ENCODE measurements at regions not wholly inside any gene's neighbourhood (a gene's known extent, or its start where the extent isn't known, plus 50 kb on each side); places are given as distances from the start of the nearest gene placed in this dataset.

DNA sequence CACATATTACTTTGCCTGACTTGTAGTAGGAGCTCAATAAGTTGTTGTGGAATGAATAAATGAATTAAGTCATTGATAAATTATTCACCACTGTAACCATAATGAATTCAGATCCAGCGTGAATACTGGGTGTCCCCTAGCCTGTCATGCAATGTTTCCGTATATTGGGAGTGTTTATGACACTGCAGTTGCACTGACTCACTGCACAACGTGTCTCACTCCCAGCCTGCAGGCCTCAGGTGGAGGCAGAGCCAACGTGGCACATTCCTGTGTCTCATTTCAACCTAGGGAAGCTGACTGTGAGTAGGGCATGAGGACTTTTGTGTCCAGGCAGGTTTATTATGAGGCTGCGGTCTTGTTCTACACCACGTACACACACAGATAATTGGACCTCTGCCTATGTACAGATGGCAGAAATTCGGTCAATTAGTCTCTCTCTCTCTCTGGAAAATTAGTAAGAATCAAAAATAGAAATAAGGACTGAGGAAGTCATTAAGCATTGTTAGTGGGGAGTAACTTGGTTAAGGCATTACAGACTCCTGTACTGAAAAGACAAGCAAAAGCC lies 299.1 kb upstream of the IGFBP3 start:
- ChIA-PET CTCF (interaction anchor here (1.0 kb wide), 1 partner anchor 11 kb away, joined by 3 read pairs; no protein-coding TSS in a partner anchor), POLR2A (no interaction called here), RAD21 (ENCODE audit: unreplicated experiment) (interaction anchor here (0.8 kb wide), 1 partner anchor 19 kb away, joined by 3 read pairs; no protein-coding TSS in a partner anchor), SMC1A (ENCODE audit: uncharacterized antibody, unreplicated experiment) (interaction anchor here (0.7 to 1.0 kb wide), 3 partner anchors 13 to 118 kb away, joined by 3 read pairs; no protein-coding TSS in a partner anchor)
- Histone ChIP-seq H3K9ac (ENCODE audit: control insufficient read depth, insufficient read depth, low read length) (no peak overlapping the region), H3K4me3 (no peak overlapping the region), H4K20me1 (ENCODE audit: control insufficient read depth, insufficient read depth) (no peaks in the 10 kb centered on the region), H3K79me2 (ENCODE audit: control insufficient read depth, insufficient read depth, low read length) (no peaks in the 10 kb centered on the region), H3K36me3 (ENCODE audit: control insufficient read depth in 2 of 2, insufficient read depth in 2 of 2, low read length in 1 of 2) (no peaks in the 10 kb centered on the region), H3K27ac (ENCODE audit: control insufficient read depth, insufficient read depth) (no peak overlapping the region), H3K4me2 (ENCODE audit: control insufficient read depth, insufficient read depth) (no peak overlapping the region), H3K4me1 (ENCODE audit: control insufficient read depth, insufficient read depth, low read length) (no peaks in the 10 kb centered on the region), H2AFZ (ENCODE audit: control insufficient read depth, low read depth, low read length) (no peak overlapping the region), H3K9me3 (replicated peaks; ENCODE audit: control insufficient read depth, insufficient read depth, low read length) (no peaks in the 10 kb centered on the region), H3K27me3 (replicated peaks in 1 of 2; ENCODE audit: control insufficient read depth in 2 of 2, insufficient read depth in 2 of 2, low read length in 1 of 2) (no peaks in the 10 kb centered on the region)
- no peak for DNase-seq (ENCODE audit: low read depth, low spot score)
- WGBS (ENCODE audit: insufficient coverage, insufficient replicate concordance, low lambda C conversion rate, missing lambda C conversion rate), result 11% methylated on average over 7 of the region's 7 CpGs
- no peak for FAIRE-seq
- in situ Hi-C loops (cut with MboI), result no loop called here
- no peak for ATAC-seq
- no TSS peak for BruUV-seq (replicated peaks)
- intact Hi-C loops (cut with micrococcal nuclease; ENCODE audit: unreplicated experiment), result no loop called here
- TF ChIP-seq, protein P1, sequence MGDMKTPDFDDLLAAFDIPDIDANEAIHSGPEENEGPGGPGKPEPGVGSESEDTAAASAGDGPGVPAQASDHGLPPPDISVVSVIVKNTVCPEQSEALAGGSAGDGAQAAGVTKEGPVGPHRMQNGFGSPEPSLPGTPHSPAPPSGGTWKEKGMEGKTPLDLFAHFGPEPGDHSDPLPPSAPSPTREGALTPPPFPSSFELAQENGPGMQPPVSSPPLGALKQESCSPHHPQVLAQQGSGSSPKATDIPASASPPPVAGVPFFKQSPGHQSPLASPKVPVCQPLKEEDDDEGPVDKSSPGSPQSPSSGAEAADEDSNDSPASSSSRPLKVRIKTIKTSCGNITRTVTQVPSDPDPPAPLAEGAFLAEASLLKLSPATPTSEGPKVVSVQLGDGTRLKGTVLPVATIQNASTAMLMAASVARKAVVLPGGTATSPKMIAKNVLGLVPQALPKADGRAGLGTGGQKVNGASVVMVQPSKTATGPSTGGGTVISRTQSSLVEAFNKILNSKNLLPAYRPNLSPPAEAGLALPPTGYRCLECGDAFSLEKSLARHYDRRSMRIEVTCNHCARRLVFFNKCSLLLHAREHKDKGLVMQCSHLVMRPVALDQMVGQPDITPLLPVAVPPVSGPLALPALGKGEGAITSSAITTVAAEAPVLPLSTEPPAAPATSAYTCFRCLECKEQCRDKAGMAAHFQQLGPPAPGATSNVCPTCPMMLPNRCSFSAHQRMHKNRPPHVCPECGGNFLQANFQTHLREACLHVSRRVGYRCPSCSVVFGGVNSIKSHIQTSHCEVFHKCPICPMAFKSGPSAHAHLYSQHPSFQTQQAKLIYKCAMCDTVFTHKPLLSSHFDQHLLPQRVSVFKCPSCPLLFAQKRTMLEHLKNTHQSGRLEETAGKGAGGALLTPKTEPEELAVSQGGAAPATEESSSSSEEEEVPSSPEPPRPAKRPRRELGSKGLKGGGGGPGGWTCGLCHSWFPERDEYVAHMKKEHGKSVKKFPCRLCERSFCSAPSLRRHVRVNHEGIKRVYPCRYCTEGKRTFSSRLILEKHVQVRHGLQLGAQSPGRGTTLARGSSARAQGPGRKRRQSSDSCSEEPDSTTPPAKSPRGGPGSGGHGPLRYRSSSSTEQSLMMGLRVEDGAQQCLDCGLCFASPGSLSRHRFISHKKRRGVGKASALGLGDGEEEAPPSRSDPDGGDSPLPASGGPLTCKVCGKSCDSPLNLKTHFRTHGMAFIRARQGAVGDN (IDR thresholded peaks at IDR 0.05), result no peak
- no peak for TF ChIP-seq ZNF207 (IDR thresholded peaks at IDR 0.05; ENCODE audit: borderline replicate concordance)
- no peak for TF ChIP-seq NKRF (conservative IDR thresholded peaks at IDR 0.05)
- TF ChIP-seq NFXL1 (IDR thresholded peaks at IDR 0.05; ENCODE audit: borderline replicate concordance), result no peak
- no peak for TF ChIP-seq ATF3 (IDR thresholded peaks at IDR 0.05; ENCODE audit: borderline replicate concordance, extremely low read depth, low read depth, low read length)
- TF ChIP-seq BRCA1 (IDR thresholded peaks at IDR 0.05; ENCODE audit: low read depth, low read length), result no peak
- no peak for TF ChIP-seq E2F8 (IDR thresholded peaks at IDR 0.05; ENCODE audit: low read depth, partially characterized antibody)
